NCI-H526 treated with DMSO at 0.1 percent for 48 hours (cell line): ENCODE measurements at regions not wholly inside any gene's neighbourhood (a gene's known extent, or its start where the extent isn't known, plus 50 kb on each side); places are given as distances from the start of the nearest gene placed in this dataset.
"Not testable (repeated sequence)": the region's sequence is repeated elsewhere in the genome, so short reads cannot be mapped to it uniquely, and the experiment has no call there.

Experiments used
- DNase-seq: peaks from one replicate; lab custom pipeline; 2025; lab: John Stamatoyannopoulos, UW

DNA sequence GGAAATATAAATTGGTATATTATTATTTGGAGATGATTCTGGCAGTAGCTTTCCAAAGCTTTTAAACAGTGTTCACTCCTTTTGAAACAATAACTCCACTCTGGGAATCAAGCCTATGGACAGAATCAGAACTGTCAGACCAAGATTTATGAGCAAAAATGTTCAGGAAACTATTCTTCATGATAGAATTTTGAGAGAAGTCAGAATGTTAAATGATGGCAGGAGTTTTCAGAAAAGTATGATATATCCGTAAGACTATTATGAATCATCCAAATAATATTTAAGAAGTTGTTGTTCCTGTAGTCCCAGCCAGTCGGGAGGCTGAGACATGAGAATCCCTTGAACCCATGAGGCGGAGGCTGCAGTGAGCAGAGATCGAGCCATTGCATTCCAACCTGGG lies 50.5 kb upstream of the ADGRG2 start:
- no peak for DNase-seq

DNA sequence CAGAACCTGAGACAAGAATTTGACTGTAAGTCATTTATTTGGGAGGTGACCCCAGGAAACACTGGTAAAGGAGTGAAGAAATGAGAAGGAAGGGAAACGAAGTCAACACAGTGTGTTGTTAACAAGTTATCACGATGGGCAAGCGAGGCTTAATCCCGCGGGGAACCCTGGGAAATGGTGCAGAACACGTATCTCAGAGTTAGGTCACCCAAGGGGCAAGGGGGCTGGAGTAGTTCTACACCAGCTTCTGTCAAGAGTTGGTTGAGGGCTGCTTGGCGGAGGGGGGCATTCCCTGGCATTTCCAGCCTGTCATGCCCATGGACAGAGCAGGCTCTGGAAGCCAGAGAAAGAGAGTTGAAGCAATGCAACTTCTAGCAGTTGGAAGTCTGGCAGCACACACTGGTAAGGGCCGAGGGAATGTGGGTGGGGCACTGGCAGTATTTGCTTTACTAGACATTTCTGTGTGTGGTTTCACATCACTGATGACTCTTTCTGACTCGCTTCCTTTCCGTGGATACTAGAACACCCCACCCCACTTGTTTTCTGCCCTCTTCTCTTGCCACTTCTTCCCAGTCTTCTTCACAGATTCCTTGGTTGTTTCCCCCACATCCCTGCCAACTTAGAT lies 52.2 kb upstream of the ADGRG2 start:
- DNase-seq = no peak

DNA sequence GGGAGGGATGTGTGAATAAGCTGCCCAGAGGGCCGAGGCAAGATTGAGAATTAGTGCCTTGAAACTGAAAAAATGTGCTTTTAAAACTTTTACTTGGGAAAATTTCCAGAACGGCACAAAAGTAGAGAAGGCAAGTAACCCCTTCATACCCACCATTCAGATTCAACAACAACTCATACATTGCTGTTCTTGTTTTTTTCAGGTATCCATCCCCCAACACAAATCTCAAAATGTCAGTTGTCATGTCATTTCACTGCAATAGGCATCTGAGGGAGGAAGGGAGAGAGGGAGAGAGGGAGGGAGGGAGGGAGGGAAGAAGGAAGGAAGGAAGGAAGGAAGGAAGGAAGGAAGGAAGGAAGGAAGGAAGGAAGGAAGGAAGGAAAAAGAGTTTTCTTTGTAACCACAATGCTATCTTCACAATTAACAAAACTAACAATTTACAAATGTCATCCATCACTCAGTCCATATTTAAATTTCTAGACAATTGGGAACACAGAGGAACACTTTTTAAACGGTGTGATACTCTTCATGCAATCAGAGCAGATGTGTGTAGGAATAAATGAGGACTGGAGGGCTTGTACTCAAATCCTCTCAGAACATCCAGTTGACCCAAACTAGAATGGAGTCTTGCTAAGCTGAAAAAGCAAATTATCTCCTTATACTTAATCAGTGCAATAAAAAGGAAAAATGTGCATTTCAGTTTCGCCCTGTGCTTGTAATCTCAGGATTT lies 54.8 kb upstream of the ADGRG2 start:
- DNase-seq = no peak

DNA sequence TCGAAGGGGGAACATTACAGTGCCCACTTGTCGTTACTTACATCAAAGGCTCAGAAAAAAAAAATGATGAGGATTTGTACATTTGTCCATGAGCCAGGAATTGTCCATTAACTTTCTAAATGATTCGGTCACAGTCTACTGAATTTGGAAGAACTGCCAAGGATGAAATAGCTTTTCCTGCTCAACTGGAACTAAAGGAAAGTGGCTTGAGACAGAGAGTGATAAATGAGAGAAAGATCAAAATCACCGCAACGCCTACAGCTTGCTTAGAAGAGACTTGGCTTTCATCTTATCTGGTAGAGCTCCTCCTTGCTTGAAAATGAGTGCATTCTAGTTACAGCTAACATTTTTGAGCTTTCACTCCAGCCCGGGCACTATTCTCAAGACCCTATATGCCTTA lies 55.5 kb upstream of the ADGRG2 start:
- DNase-seq = no peak

DNA sequence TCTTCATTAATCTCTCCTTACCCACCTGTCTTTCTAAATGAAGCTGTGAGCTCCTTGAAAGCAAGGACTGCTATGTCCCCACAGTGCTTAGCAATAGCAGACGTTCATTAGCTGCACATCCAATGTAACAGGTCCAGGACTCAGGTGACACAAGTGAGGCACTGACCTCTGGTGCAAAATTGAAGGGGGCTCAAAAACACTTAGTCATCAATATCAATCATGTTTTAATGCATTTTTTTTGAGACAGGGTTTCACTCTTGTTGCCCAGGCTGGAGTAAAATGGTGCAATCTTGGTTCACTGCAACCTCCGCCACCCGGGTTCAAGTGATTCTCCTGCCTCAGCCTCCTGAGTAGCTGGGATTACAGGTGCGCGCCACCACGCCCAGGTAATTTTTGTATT lies 56.1 kb upstream of the ADGRG2 start:
- no peak for DNase-seq

DNA sequence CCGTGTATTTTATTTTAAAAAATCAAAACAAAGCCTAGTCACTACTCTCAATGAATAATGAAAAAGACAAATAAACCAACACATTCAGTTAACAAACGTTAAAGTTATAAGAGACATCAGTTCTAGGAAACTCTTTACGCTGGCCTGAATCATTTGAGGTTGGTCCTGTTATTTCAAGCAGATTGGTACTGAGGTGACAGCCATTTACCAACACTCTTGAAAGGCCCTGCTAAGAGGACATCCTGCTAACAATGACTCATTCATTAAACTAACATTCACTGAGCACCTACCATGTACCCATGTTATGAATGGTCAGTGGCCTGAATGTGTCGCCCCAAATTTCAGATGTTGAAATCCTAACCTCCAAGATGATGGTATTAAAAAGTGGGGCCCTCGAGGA lies 57.1 kb upstream of the ADGRG2 start:
- DNase-seq = no peak

DNA sequence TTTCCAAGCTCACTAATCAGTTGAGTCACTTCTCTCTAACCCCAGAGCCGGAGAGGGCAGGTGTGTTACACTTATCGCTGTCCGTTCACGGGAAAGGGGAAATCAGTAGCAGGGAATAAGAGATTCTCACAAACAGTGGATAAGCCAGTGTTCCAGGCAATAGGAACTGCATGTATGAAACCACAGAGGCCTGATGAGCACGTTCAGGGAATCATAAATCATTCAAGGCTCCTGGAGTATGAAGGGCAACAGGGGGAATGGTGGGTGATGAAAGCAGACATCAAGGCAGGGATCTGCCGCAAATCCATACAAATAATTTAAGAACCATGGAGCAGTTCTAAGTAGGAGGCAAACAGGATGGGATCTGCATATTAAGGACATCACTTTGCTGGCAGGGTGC lies 59.1 kb upstream of the ADGRG2 start:
- DNase-seq = no peak

DNA sequence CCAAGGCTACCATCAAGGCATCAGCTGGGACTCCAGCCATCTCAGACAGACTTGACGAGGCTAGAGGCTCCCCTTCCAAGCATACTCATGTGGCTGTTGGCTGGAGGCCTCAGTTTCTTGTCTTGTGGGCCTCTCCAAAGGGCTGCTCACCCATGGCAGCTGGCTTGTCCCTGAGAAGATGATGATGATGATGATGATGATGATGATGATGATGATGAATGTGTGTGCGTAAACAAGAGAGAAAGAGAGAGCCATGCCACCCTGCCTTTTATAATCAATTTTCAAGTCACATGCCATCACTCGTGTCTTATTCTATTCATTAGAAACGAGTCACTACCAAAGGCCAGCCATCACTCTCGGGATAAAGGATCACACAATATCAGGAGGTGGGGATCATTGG lies 60.5 kb upstream of the ADGRG2 start:
- no peak for DNase-seq

DNA sequence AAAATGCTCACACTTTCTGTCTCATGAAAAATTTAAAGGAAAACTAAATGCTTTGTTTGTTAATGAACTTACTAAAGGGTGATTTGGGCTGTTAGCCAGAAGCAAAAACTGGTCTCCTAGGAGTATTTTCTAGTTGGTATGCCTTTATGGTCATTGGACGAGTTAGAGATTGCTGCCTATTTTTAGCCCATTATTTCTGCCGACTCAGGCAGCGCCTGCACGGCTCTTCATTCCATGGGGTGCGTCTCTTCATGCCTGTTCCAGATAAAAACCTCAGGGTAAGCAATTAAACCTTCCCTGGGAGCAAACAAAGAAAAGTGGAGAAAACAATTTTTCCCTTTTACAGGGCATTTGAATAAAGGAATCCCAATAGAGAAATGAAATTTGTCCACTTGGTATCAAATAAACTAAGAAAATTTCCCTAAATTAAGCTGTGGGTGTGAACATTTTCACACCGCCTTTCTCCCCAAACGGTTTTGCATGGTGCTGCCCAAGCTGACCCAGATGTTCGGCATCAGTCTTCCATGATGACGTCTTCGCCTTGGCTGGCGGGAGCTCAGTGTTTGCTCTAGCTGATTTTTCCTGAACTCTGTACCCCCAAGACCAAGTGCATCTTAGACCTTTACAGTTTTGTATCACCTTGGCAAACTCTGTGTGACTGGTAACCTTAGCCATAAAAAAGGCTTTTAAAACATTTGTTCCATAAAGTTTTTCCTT lies 61.7 kb upstream of the ADGRG2 start:
- no peak for DNase-seq

DNA sequence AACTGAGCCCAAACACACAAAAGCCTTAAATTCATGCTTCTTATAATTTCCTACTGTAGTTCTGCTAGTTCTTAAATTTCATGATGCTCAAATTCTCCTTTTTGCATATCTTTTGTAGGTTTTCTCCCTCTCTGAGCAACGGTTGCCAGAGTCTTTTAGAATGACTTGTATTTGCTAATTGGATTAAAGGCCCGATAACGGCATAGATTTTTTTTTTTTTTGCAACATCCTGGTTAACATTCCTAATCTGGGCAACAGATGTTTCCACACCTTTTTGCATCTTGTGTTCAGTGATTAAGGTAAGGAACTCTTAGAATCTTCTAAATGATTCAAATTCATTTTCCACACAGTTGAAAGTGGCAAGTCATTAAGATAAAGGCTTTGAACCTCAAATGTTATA lies 66.3 kb upstream of the ADGRG2 start:
- no peak for DNase-seq

DNA sequence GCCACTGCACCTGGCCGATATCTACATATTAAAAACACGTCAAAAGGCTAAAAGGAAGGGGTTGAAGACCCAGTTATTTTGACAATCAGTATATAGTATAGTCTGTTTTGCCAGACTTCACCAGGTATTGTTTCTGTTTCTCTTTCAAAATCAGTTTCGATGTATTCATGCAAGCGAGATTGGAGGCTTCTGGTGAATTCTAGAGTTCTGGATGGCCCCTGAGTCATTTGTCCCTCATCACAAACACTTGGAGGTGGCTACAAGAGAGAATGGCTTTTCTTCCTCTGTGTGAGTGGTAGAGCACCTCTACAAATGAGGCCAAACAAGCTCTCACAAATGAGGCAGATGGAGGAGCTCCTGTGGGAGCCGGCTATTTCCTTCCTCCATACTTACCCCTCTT lies 68.6 kb upstream of the ADGRG2 start:
- no peak for DNase-seq

DNA sequence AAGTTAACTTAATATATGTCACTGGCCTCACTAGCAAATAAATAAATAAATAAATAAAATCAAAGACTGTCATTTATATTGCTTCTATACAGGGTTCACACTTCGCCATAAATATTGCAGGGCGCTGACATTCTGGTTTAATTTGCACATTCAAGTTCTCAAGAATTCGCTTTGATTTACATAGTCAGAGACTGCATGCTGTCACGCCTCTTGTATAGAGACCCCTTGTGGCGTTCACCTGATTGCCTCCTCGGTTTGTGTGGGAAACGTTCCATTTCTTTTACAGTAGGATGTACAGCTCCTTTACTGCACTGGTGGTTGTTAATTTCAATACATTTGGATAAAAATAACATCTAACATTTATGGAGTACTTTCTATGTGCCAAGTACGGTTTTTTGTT lies 71.3 kb upstream of the ADGRG2 start:
- no peak for DNase-seq

DNA sequence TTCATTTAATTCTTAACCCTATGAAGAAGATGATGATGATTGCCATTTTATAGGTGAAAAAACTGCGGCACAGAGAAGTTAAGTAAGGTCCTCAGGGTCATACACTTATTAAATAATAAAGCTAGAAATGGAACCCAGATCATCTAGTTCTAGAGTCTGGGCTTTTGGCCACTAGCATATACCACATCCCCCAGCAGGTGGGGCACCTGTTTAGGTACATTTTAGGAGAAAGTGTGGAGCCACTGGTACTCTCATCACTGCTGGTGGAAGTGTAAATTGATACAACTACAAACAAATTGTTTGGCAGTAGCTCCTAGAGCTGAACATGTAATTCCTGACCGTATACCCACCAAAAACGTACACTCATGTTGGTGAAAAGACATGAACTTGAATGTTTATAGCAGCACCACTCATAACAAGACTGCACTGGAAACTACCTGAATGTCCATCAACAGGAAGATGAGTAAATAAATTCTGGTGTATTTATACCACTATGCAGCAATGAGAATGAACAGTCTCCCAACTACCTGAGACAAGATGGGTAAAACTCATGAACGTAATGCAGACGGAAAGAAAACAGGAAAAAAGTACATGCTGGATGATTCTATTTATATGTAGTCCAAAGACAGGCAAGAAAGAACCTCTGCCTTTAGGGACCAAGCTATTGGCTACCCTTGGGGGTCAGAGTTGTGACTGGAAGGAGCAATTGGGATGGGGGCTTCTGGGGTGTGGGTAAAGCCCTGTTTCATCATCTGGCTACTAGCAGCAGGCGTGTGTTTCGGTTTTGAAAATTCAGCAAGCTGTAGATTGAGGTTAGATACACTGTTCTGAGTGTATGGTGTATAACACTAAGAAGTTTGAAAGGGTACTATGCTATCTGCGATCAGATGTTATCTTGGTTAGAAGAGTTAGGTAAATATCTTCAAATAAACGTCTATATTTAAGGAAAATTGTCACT lies 72.3 kb upstream of the ADGRG2 start:
- no peak for DNase-seq

DNA sequence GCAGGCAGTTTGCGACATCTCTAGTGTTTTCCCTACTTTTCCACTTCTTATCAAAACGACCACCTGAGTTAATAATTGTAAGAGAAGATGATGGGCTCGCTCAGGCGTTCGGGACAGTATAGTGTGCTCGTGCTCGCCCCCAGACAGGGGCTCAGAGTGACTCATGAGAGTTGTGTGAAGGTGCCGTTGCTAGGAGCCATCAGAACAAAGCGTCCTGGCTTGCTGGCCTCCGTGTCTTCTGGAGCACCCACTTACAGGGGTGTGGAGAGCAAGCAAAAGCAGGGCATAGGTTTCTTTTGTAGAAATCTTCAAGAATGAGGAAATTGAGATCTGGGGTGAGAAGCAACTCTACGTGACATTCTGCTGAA lies 73.0 kb upstream of the ADGRG2 start:
- DNase-seq = no peak

DNA sequence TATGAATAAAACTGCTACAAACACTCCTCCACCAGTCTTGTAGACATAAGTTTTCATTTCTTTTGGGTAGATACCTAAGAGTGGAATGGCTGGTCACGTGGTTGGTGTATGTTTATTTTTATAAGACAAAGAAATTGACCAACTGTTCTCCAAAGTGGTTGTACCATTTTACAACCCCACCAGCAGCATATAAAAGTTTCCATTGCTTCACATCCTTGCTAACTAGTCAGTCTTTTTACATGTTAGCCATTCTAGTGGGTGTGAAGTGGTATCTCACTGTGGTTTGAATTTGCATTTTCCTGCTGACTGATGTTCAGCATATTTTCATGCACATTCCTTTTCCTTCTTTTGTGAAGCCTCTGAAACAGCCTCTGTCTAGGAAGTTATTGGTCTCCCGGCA lies 76.2 kb upstream of the ADGRG2 start:
- DNase-seq = no peak

DNA sequence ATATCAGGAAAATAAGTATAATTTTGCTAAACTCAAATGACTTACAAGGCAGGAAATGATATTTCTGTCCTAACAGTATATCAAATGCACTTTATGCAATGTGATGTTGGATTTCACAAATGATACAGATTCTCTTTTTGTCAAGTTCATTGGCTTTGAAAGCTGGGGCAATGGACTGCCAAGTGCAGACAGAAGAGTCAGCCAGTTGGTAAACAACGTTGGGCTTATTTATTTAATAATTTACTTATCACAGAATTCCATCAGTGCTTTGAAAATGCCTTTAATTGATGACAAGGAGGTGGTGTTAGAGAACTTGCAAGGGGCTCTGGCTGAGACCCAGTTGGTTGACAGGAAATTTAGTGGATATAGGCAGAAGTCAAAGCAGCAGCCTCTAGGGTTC lies 79.9 kb upstream of the ADGRG2 start:
- DNase-seq = no peak

DNA sequence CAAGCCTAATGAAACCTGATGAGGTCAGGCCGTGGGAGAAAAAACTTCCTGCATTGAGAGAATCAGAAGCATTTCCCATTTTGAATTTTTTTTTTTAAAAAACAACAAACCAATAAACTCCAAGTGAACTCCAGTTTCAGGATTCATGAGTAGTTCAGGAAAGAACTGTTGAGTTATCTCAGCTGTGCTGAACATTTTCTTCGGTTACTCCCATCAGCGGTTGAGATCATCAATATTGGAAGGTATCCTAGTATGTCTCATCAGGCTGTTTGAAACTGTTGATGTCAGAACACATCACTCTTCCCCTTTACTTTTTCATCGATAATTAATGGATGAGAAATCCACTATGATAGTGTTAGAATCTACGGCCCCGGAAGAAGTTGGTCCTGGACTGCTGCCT lies 82.4 kb upstream of the ADGRG2 start:
- no peak for DNase-seq

DNA sequence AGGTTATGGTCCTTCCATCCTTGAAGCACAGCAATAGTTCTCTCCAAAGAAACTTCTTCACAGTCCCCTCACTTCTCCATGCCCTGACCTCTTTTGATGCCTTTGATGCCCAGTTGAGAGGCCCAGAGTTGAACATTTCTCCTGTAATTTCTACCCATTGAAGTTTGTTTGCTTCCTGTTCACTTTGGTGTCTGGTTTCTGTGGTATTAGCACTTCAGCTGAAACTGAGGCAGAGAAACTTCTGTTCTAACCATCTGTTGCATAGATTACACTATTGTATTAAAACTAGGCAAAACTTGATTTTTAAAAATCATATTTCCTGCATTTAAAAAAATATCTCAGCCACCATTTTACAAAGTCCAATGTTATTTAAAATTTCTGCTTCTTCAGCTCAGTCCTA lies 89.8 kb upstream of the ADGRG2 start:
- DNase-seq = no peak

DNA sequence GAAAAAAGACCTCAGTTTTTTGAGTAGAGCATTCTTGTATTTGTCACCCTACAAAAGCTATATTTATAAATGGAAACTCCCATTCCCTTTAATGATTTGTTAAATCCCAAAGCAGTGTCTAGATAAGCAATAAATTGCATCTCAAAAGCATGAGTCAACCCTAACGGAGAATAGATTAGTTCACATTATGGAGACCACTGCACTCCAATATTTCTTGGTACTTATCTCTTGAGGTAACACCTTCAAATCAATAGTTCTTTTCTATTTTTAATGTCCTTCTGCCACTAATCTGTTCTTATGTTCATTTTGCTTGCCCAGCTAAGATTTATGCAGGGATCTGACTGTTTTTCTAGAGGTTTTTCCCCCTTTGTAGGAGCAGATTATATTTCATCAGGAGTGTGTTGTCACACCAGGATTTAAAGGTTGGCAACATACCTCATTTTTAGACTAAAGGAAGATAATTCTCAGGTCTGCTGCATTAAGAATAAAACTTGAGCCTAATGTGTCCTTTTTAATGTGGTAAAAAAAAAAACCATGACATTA lies 91.4 kb upstream of the ADGRG2 start:
- no peak for DNase-seq

DNA sequence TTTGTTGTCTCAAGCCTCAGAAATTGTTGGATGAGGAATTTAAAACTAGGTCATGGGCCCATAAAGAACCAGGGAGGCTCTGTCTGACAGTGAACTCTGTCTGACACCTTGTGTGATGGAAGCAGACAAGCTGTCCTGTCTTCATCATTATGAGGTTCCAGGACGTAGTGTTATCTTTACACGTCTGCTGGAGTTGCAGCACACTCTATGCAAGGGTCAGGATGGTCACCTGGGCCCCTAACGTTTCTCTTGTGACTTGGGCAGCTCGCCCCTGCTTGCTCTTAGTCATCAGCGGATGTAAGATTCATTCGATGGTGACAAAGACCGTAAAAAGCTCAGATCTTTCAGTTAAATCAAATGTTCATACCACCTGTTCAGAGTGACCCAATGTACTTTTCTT lies 92.0 kb upstream of the ADGRG2 start:
- DNase-seq = no peak

DNA sequence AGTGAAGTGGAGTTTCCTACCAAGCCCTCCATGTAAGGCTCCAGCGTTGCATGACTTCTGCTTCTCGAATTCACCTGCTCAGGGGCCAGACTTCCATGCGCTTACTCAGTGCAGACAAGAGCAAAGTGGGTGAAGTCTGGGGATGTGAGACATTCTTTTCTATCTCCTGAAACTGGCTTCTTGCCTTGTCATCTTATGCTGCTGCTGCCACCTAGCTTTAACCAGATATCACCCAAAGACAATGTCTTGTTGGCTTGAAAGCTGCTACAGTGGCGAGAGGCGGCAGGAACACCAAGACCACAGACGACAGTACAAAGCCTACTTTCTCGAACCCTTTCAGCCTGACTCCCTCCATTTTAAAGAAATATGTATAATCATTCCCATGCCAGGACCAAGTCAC lies 103.6 kb upstream of the ADGRG2 start:
- DNase-seq = peak; percentile 10

DNA sequence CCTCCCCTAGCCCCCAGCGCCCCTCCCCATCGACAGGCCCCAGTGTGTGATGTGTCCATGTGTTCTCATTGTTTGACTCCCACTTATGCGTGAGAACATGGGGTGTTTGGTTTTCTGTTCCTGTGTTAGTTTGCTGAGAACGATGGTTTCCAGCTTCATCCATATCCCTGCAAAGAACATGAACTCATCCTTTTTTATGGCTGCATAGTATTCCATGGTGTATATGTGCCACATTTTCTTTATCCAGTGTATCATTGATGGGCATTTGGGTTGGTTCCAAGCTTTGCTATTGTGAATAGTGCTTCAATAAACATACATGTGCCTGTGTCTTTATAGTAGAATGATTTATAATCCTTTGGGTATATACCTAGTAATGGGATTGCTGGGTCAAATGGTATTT lies 107.6 kb upstream of the ADGRG2 start:
- DNase-seq = not testable (repeated sequence)
